ENCODE measurements at regions not wholly inside any gene's neighbourhood (a gene's known extent, or its start where the extent isn't known, plus 50 kb on each side); places are given as distances from the start of the nearest gene placed in this dataset.

GRCh38 chr2:19799881-19800780 lies 101.7 kb downstream of the TTC32 start:
- H3K36me3 ChIP-seq (ENCODE audit: control insufficient read depth, insufficient read depth, low read length): no peaks in the 10 kb centered on the region
- no peak overlapping the region for H3K27ac ChIP-seq (ENCODE audit: low read depth, low read length)
- no peaks in the 10 kb centered on the region for H3K9me3 ChIP-seq (ENCODE audit: control insufficient read depth, insufficient read depth, low read length)
- H3K4me3 ChIP-seq (ENCODE audit: low read depth, low read length): no peak overlapping the region
- H3K4me1 ChIP-seq (ENCODE audit: control insufficient read depth, insufficient read depth, low read length): no peaks in the 10 kb centered on the region
- H3K27me3 ChIP-seq (ENCODE audit: control insufficient read depth, insufficient read depth, low read length): no peaks in the 10 kb centered on the region
- H3K9ac ChIP-seq (ENCODE audit: low read depth, low read length): no peak overlapping the region

- H3K27ac ChIP-seq (ENCODE audit: low read depth, low read length): no peak overlapping the region
- no peaks in the 10 kb centered on the region for H3K9me3 ChIP-seq (ENCODE audit: control insufficient read depth, insufficient read depth, low read length)
- H3K27me3 ChIP-seq (ENCODE audit: control insufficient read depth, insufficient read depth, low read length): no peaks in the 10 kb centered on the region
Observed at GRCh38 chr2:19797871-19798270, 103.9 kb downstream of the TTC32 start.

GRCh38 chr2:19797243-19797810 lies 104.5 kb downstream of the TTC32 start:
- no peak overlapping the region for H3K9ac ChIP-seq (ENCODE audit: low read depth, low read length)
- no peak overlapping the region for H3K4me3 ChIP-seq (ENCODE audit: low read depth, low read length)
- H3K9me3 ChIP-seq (ENCODE audit: control insufficient read depth, insufficient read depth, low read length): no peaks in the 10 kb centered on the region
- no peak overlapping the region for H3K27ac ChIP-seq (ENCODE audit: low read depth, low read length)
- no peaks in the 10 kb centered on the region for H3K4me1 ChIP-seq (ENCODE audit: control insufficient read depth, insufficient read depth, low read length)
- no peaks in the 10 kb centered on the region for H3K27me3 ChIP-seq (ENCODE audit: control insufficient read depth, insufficient read depth, low read length)
- no peaks in the 10 kb centered on the region for H3K36me3 ChIP-seq (ENCODE audit: control insufficient read depth, insufficient read depth, low read length)

More at GRCh38 chr2:19797871-19798270, 103.9 kb downstream of the TTC32 start:
- H3K9ac ChIP-seq (ENCODE audit: low read depth, low read length): no peak overlapping the region
- no peak overlapping the region for H3K4me3 ChIP-seq (ENCODE audit: low read depth, low read length)
- no peaks in the 10 kb centered on the region for H3K4me1 ChIP-seq (ENCODE audit: control insufficient read depth, insufficient read depth, low read length)
- no peaks in the 10 kb centered on the region for H3K36me3 ChIP-seq (ENCODE audit: control insufficient read depth, insufficient read depth, low read length)

- Histone ChIP-seq H3K27ac (ENCODE audit: low read depth, low read length) (no peak overlapping the region), H3K9ac (ENCODE audit: low read depth, low read length) (no peak overlapping the region), H3K4me3 (ENCODE audit: low read depth, low read length) (no peak overlapping the region), H3K4me1 (ENCODE audit: control insufficient read depth, insufficient read depth, low read length) (no peaks in the 10 kb centered on the region), H3K27me3 (ENCODE audit: control insufficient read depth, insufficient read depth, low read length) (no peaks in the 10 kb centered on the region), H3K36me3 (ENCODE audit: control insufficient read depth, insufficient read depth, low read length) (no peaks in the 10 kb centered on the region), H3K9me3 (ENCODE audit: control insufficient read depth, insufficient read depth, low read length) (no peaks in the 10 kb centered on the region)
Observed at GRCh38 chr2:19796035-19796695, 105.6 kb downstream of the TTC32 start.

- no peaks in the 10 kb centered on the region for H3K27me3 ChIP-seq (ENCODE audit: control insufficient read depth, insufficient read depth, low read length)
- H3K9me3 ChIP-seq (ENCODE audit: control insufficient read depth, insufficient read depth, low read length): no peaks in the 10 kb centered on the region
- H3K4me3 ChIP-seq (ENCODE audit: low read depth, low read length): no peak overlapping the region
- H3K36me3 ChIP-seq (ENCODE audit: control insufficient read depth, insufficient read depth, low read length): no peaks in the 10 kb centered on the region
- no peak overlapping the region for H3K9ac ChIP-seq (ENCODE audit: low read depth, low read length)
- no peaks in the 10 kb centered on the region for H3K4me1 ChIP-seq (ENCODE audit: control insufficient read depth, insufficient read depth, low read length)
- H3K27ac ChIP-seq (ENCODE audit: low read depth, low read length): no peak overlapping the region
Observed at GRCh38 chr2:19793132-19793750, 108.5 kb downstream of the TTC32 start.

- Histone ChIP-seq H3K9ac (ENCODE audit: low read depth, low read length) (no peak overlapping the region), H3K27ac (ENCODE audit: low read depth, low read length) (no peak overlapping the region)
Observed at GRCh38 chr2:19790291-19790690, 111.5 kb downstream of the TTC32 start.

GRCh38 chr2:19787134-19787533 lies 114.6 kb downstream of the TTC32 start:
- Histone ChIP-seq H3K9ac (ENCODE audit: low read depth, low read length) (no peak overlapping the region), H3K9me3 (ENCODE audit: control insufficient read depth, insufficient read depth, low read length) (no peaks in the 10 kb centered on the region), H3K27ac (ENCODE audit: low read depth, low read length) (peak overlapping the region; percentile 23), H3K4me1 (ENCODE audit: control insufficient read depth, insufficient read depth, low read length) (peaks cover 15% of the 10 kb centered on the region), H3K27me3 (ENCODE audit: control insufficient read depth, insufficient read depth, low read length) (0 out of 2 replicates have a peak, but pooled peaks cover 3% of the 10 kb centered on the region), H3K4me3 (ENCODE audit: low read depth, low read length) (no peak overlapping the region), H3K36me3 (ENCODE audit: control insufficient read depth, insufficient read depth, low read length) (no peaks in the 10 kb centered on the region)

More at GRCh38 chr2:19790291-19790690, 111.5 kb downstream of the TTC32 start:
- Histone ChIP-seq H3K9me3 (ENCODE audit: control insufficient read depth, insufficient read depth, low read length) (no peaks in the 10 kb centered on the region), H3K36me3 (ENCODE audit: control insufficient read depth, insufficient read depth, low read length) (no peaks in the 10 kb centered on the region), H3K27me3 (ENCODE audit: control insufficient read depth, insufficient read depth, low read length) (0 out of 2 replicates have a peak, but pooled peaks cover 3% of the 10 kb centered on the region), H3K4me1 (ENCODE audit: control insufficient read depth, insufficient read depth, low read length) (peaks cover 15% of the 10 kb centered on the region), H3K4me3 (ENCODE audit: low read depth, low read length) (no peak overlapping the region)

- Histone ChIP-seq H3K4me1 (ENCODE audit: control insufficient read depth, insufficient read depth, low read length) (peaks cover 15% of the 10 kb centered on the region), H3K27ac (ENCODE audit: low read depth, low read length) (peak overlapping the region; percentile 31), H3K27me3 (ENCODE audit: control insufficient read depth, insufficient read depth, low read length) (0 out of 2 replicates have a peak, but pooled peaks cover 3% of the 10 kb centered on the region), H3K9ac (ENCODE audit: low read depth, low read length) (no peak overlapping the region), H3K4me3 (ENCODE audit: low read depth, low read length) (no peak overlapping the region), H3K9me3 (ENCODE audit: control insufficient read depth, insufficient read depth, low read length) (no peaks in the 10 kb centered on the region), H3K36me3 (ENCODE audit: control insufficient read depth, insufficient read depth, low read length) (no peaks in the 10 kb centered on the region)
Observed at GRCh38 chr2:19786408-19787058, 115.2 kb downstream of the TTC32 start.

GRCh38 chr2:19785867-19786266 lies 115.9 kb downstream of the TTC32 start:
- no peak overlapping the region for H3K27ac ChIP-seq (ENCODE audit: low read depth, low read length)
- 0 out of 2 replicates have a peak, but pooled peaks cover 3% of the 10 kb centered on the region for H3K27me3 ChIP-seq (ENCODE audit: control insufficient read depth, insufficient read depth, low read length)
- no peaks in the 10 kb centered on the region for H3K9me3 ChIP-seq (ENCODE audit: control insufficient read depth, insufficient read depth, low read length)
- peaks cover 15% of the 10 kb centered on the region for H3K4me1 ChIP-seq (ENCODE audit: control insufficient read depth, insufficient read depth, low read length)
- no peak overlapping the region for H3K9ac ChIP-seq (ENCODE audit: low read depth, low read length)
- H3K4me3 ChIP-seq (ENCODE audit: low read depth, low read length): no peak overlapping the region
- no peaks in the 10 kb centered on the region for H3K36me3 ChIP-seq (ENCODE audit: control insufficient read depth, insufficient read depth, low read length)

- H3K27ac ChIP-seq (ENCODE audit: low read depth, low read length): no peak overlapping the region
- 0 out of 2 replicates have a peak, but pooled peaks cover 3% of the 10 kb centered on the region for H3K27me3 ChIP-seq (ENCODE audit: control insufficient read depth, insufficient read depth, low read length)
Observed at GRCh38 chr2:19785447-19785846, 116.3 kb downstream of the TTC32 start.

More at GRCh38 chr2:19785447-19785846, 116.3 kb downstream of the TTC32 start:
- H3K4me3 ChIP-seq (ENCODE audit: low read depth, low read length): no peak overlapping the region
- H3K9ac ChIP-seq (ENCODE audit: low read depth, low read length): no peak overlapping the region
- H3K9me3 ChIP-seq (ENCODE audit: control insufficient read depth, insufficient read depth, low read length): no peaks in the 10 kb centered on the region
- no peaks in the 10 kb centered on the region for H3K36me3 ChIP-seq (ENCODE audit: control insufficient read depth, insufficient read depth, low read length)
- peaks cover 15% of the 10 kb centered on the region for H3K4me1 ChIP-seq (ENCODE audit: control insufficient read depth, insufficient read depth, low read length)

Data from HUES48 (cell line).